ENCODE measurements at regions not wholly inside any gene's neighbourhood (a gene's known extent, or its start where the extent isn't known, plus 50 kb on each side); places are given as distances from the start of the nearest gene placed in this dataset.

DNA sequence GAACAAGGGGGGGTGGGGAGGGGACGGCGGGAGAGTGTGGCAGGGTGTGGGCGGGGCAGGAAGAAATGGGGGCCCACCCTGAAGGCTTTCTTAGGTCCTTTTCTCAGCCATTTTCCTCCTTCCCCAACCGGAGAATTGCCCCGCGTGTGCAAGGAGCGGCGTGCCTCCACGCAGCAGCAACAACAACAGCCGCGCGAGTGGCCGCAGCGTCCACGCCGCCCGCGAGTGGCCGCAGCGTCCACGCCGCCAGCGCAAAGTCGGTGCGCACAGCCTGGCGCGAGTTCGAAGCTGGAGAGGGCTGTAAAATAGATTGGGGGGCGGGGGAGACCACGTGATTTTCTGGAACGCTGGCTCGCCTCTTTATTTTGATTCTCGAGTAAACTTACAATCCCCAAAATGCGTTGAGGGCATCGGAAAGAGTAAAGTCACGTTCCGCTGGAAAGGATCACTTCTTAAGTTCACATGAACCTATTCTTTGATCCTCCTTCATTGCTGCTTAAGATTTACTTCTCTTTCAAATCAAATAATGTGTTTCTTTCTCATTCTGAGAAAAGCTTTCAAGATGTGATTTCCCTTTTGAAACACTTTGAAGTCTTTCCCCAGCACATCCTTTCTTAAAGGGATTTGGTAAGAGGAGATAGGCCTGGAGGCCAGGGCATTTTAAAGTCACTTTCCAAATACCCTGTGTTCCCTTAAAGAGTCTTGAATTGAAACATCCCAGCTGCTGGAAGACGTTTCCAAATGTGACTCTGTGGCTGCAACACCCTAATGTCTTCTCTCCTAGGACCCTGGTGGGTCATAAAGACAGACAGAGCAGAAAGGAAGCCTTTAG is 66.7 kb upstream of the ZNF217 start:
- no peaks in the 10 kb centered on the region for H3K9me3 ChIP-seq (ENCODE audit: low read depth)

DNA sequence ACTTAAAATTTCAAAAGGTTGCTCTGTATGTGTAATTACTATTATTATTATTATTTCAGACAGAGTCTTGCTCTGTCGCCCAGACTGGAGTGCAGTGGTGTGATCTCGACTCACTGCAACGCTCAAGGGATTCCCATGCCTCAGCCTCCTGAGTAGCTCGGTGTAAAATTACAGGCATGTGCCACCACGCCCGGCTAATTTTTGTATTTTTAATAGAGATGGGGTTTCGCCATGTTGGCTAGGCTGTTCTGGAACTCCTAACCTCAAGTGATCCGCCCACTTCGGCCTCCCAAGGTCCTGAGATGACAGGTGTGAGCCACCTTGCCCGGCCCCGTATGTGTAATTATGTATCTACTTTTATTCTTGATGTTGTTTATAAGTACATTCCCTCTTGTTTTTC is 65.3 kb upstream of the ZNF217 start:
- Histone ChIP-seq H3K4me1 (ENCODE audit: low read depth) (peaks cover 19% of the 10 kb centered on the region), H3K36me3 (no peaks in the 10 kb centered on the region), H3K9me3 (ENCODE audit: low read depth) (no peaks in the 10 kb centered on the region), H3K27me3 (no peaks in the 10 kb centered on the region), H3K4me3 (no peak overlapping the region), H3K27ac (no peak overlapping the region)
- TF ChIP-seq, protein P1, sequence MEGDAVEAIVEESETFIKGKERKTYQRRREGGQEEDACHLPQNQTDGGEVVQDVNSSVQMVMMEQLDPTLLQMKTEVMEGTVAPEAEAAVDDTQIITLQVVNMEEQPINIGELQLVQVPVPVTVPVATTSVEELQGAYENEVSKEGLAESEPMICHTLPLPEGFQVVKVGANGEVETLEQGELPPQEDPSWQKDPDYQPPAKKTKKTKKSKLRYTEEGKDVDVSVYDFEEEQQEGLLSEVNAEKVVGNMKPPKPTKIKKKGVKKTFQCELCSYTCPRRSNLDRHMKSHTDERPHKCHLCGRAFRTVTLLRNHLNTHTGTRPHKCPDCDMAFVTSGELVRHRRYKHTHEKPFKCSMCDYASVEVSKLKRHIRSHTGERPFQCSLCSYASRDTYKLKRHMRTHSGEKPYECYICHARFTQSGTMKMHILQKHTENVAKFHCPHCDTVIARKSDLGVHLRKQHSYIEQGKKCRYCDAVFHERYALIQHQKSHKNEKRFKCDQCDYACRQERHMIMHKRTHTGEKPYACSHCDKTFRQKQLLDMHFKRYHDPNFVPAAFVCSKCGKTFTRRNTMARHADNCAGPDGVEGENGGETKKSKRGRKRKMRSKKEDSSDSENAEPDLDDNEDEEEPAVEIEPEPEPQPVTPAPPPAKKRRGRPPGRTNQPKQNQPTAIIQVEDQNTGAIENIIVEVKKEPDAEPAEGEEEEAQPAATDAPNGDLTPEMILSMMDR (IDR thresholded peaks at IDR 0.05; ENCODE audit: low read depth, low read length) = no peak
- DNase-seq (ENCODE audit: low read depth in 1 of 2, low spot score in 1 of 2) = no peak

More for the DNA sequence above, 66.7 kb upstream of the ZNF217 start:
- Histone ChIP-seq H3K27ac (no peak overlapping the region), H3K36me3 (no peaks in the 10 kb centered on the region), H3K27me3 (no peaks in the 10 kb centered on the region), H3K4me1 (ENCODE audit: low read depth) (peaks cover 19% of the 10 kb centered on the region), H3K4me3 (no peak overlapping the region)
- DNase-seq (ENCODE audit: low read depth in 1 of 2, low spot score in 1 of 2) = peak in 1 of 2 donors; percentile 48
- TF ChIP-seq, protein P1 (IDR thresholded peaks at IDR 0.05; ENCODE audit: low read depth, low read length) = no peak

DNA sequence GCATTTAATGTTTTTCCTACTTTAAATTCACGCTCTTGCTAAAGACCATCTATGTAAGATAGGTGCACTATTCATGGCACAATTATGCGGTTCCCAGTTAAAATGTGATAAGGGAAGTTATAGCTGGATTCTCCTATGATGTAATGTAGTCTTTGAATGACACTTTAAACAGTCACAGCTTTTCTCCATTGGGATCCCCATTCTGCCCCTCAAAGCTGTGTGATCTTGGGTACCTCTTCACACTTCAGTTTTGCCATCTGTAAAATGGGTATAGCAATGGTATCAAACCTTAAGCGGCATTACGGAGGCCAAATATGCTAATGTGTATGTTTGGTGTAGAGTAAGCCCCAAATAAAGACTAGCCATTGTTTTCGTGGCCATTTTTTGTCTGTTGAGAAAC is 64.7 kb upstream of the ZNF217 start:
- Histone ChIP-seq H3K36me3 (no peaks in the 10 kb centered on the region), H3K27ac (no peak overlapping the region), H3K4me1 (ENCODE audit: low read depth) (peaks cover 20% of the 10 kb centered on the region), H3K9me3 (ENCODE audit: low read depth) (no peaks in the 10 kb centered on the region), H3K4me3 (no peak overlapping the region), H3K27me3 (no peaks in the 10 kb centered on the region)
- DNase-seq (ENCODE audit: low read depth in 1 of 2, low spot score in 1 of 2) = no peak
- TF ChIP-seq, protein P1 (IDR thresholded peaks at IDR 0.05; ENCODE audit: low read depth, low read length) = no peak

DNA sequence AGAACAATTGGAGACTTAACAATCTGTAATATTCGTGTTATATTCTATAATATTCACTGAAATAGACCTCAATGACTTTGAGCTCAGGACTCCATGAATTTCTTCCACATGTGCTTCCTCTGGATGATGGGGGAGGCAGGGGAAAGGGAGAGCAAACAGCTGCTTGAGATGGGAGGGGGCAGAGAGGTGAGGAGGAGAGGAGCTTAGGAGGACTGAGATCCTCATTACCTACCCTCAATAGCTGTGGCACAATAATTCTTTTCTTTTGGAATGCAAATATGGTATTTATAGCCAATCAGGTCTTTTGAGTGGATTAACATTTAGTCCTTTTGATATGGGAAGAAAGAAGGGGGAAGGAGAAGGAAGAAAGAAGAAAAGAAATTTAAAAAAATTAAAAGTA is 64.1 kb upstream of the ZNF217 start:
- Histone ChIP-seq H3K9me3 (ENCODE audit: low read depth) (no peaks in the 10 kb centered on the region), H3K36me3 (no peaks in the 10 kb centered on the region), H3K27ac (no peak overlapping the region), H3K4me3 (no peak overlapping the region), H3K4me1 (ENCODE audit: low read depth) (peaks cover 26% of the 10 kb centered on the region), H3K27me3 (no peaks in the 10 kb centered on the region)
- TF ChIP-seq, protein P1 (IDR thresholded peaks at IDR 0.05; ENCODE audit: low read depth, low read length) = no peak
- DNase-seq (ENCODE audit: low read depth in 1 of 2, low spot score in 1 of 2) = no peak

DNA sequence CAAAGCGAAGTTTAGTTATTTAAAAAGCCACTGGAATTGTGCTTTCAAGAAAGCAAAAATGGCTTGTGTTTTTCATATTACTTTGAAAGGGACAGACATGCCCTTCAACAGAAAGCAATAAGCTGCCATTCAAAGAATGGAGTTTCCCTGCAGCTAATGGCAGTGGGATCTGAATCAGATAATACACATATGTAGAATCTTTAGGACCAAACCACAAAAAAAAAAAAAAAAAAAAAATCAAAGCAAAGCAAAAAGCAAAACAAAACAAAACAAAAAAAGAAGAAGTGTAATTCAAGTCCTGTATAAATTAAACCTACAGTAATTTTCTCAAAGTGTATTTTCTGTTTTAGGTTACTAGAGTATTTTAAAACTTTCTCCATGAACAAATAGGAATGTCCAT is 63.6 kb upstream of the ZNF217 start:
- DNase-seq (ENCODE audit: low read depth in 1 of 2, low spot score in 1 of 2) = no peak
- TF ChIP-seq, protein P1 (IDR thresholded peaks at IDR 0.05; ENCODE audit: low read depth, low read length) = no peak
- peaks cover 30% of the 10 kb centered on the region for H3K4me1 ChIP-seq (ENCODE audit: low read depth)
- no peak overlapping the region for H3K4me3 ChIP-seq
- H3K36me3 ChIP-seq = no peaks in the 10 kb centered on the region
- H3K27me3 ChIP-seq = no peaks in the 10 kb centered on the region
- no peaks in the 10 kb centered on the region for H3K9me3 ChIP-seq (ENCODE audit: low read depth)
- H3K27ac ChIP-seq = no peak overlapping the region
